22Rv1 (cell line): ENCODE measurements at regions not wholly inside any gene's neighbourhood (a gene's known extent, or its start where the extent isn't known, plus 50 kb on each side); places are given as distances from the start of the nearest gene placed in this dataset.

Source experiments
- CTCF ChIP-seq: fragments of 450-650 bp; IDR thresholded peaks from 2 replicates; pipeline ENCODE4 v1.5.1; 2017; ENCODE audit warnings: mild to moderate bottlenecking
- ZFX ChIP-seq: fragments of 450-650 bp; IDR thresholded peaks from 2 replicates; pipeline ENCODE4 v1.6.1; 2017; ENCODE audit warnings: antibody characterized with exemption, borderline replicate concordance

- TF ChIP-seq CTCF (no peak), ZFX (no peak)
These were observed 658.7 kb upstream of the CNTNAP5 start for GRCh38 chr2:123366239-123366837.
